ENCODE measurements at regions not wholly inside any gene's neighbourhood (a gene's known extent, or its start where the extent isn't known, plus 50 kb on each side); places are given as distances from the start of the nearest gene placed in this dataset.
A peak's percentile ranks its signal among the peaks of the same experiment; 100 is the strongest.
"Not testable (repeated sequence)": the region's sequence is repeated elsewhere in the genome, so short reads cannot be mapped to it uniquely, and the experiment has no call there.

- not testable (repeated sequence) for DNase-seq
Measured at GRCh38 chr10:45122180-45122860, 121.6 kb downstream of the ZNF22 start.

- DNase-seq, result no peak
Measured at GRCh38 chr10:45135443-45136198, 134.9 kb downstream of the ZNF22 start.

GRCh38 chr10:45136256-45136655, 135.5 kb downstream of the ZNF22 start:
- no peak for DNase-seq

- no peak for DNase-seq
Measured at GRCh38 chr10:45144326-45145070, 143.8 kb downstream of the ZNF22 start.

GRCh38 chr10:45145143-45145542, 144.4 kb downstream of the ZNF22 start:
- DNase-seq, result not testable (repeated sequence)

- DNase-seq, result no peak
Measured at GRCh38 chr10:45147000-45147399, 146.3 kb downstream of the ZNF22 start.

GRCh38 chr10:45150997-45151396, 150.3 kb downstream of the ZNF22 start:
- DNase-seq, result no peak

- DNase-seq, result no peak
Measured at GRCh38 chr10:45151467-45152214, 150.9 kb downstream of the ZNF22 start.

GRCh38 chr10:45152726-45153125, 152.0 kb downstream of the ZNF22 start:
- no peak for DNase-seq

- no peak for DNase-seq
Measured at GRCh38 chr10:45154502-45154901, 153.8 kb downstream of the ZNF22 start.

GRCh38 chr10:45155784-45156183, 155.1 kb downstream of the ZNF22 start:
- peak; percentile 14 for DNase-seq

GRCh38 chr10:45160271-45160670, 155.1 kb downstream of the OR13A1 start:
- DNase-seq, result no peak

GRCh38 chr10:45163315-45163975, 152.0 kb downstream of the OR13A1 start:
- no peak for DNase-seq

- DNase-seq, result not testable (repeated sequence)
Measured at GRCh38 chr10:45175520-45176118, 139.8 kb downstream of the OR13A1 start.

- no peak for DNase-seq
Measured at GRCh38 chr10:45179691-45180090, 135.7 kb downstream of the OR13A1 start.

GRCh38 chr10:45180507-45180906, 134.9 kb downstream of the OR13A1 start:
- no peak for DNase-seq

GRCh38 chr10:45180946-45181875, 134.2 kb downstream of the OR13A1 start:
- DNase-seq, result no peak

- no peak for DNase-seq
Measured at GRCh38 chr10:45183174-45183573, 132.2 kb downstream of the OR13A1 start.

- no peak for DNase-seq
Measured at GRCh38 chr10:45197816-45198485, 117.5 kb downstream of the OR13A1 start.
